CD4-positive, alpha-beta memory T cell (primary cell): ENCODE measurements at regions not wholly inside any gene's neighbourhood (a gene's known extent, or its start where the extent isn't known, plus 50 kb on each side); places are given as distances from the start of the nearest gene placed in this dataset.

Experiments
- CTCF ChIA-PET: fragments of 350-600 bp; sonication (Branson Sonifier 250); formaldehyde crosslinking; loops from one replicate; lab custom pipeline; 2021; ENCODE audit warnings: inconsistent platforms; ENCODE audit not compliant: partially characterized antibody; lab: Charles Lee
- POLR2A ChIA-PET: fragments of 350-600 bp; sonication (Branson Sonifier 250); formaldehyde crosslinking; loops from one replicate; lab custom pipeline; 2021; ENCODE audit not compliant: partially characterized antibody; lab: Charles Lee
- DNase-seq, 5 donors: peaks; one replicate each; pipeline versions ENCODE4 v3.0.0 to v3.0.0-alpha.2; 2020 to 2022; ENCODE audit warnings: mixed read lengths in 1 of 5
- H3K27ac ChIP-seq: one replicate; pipeline ENCODE4 v1.7.0; 2013; ENCODE audit warnings: low read depth, low read length
- H3K27me3 ChIP-seq: 2 replicates; pipeline ENCODE4 v1.7.0; 2013; ENCODE audit warnings: mild to moderate bottlenecking, low read length, moderate library complexity; ENCODE audit not compliant: insufficient read depth
- H3K36me3 ChIP-seq: 2 replicates; pipeline ENCODE4 v1.7.0; 2013; ENCODE audit warnings: mild to moderate bottlenecking, low read length, moderate library complexity; ENCODE audit not compliant: insufficient read depth
- H3K4me1 ChIP-seq: 2 replicates; pipeline ENCODE4 v1.7.0; 2013; ENCODE audit warnings: mild to moderate bottlenecking, low read length, moderate library complexity; ENCODE audit not compliant: insufficient read depth
- H3K4me3 ChIP-seq, 2 donors: one replicate each; pipeline ENCODE4 v1.7.0; 2013; ENCODE audit warnings: low read length in 2 of 2, mild to moderate bottlenecking in 1 of 2
- H3K9me3 ChIP-seq, 2 donors: one replicate each; pipeline ENCODE4 v1.7.0; 2013; ENCODE audit warnings: low read length in 2 of 2, control low read depth in 1 of 2; ENCODE audit not compliant: control insufficient read depth in 1 of 2
- H3K27ac Mint-ChIP-seq, 7 donors: one replicate each; pipeline ENCODE4 v1.8.0; 2020 to 2021; ENCODE audit warnings: mixed read lengths in 7 of 7, mild to moderate bottlenecking in 6 of 7, inconsistent platforms in 3 of 7, moderate library complexity in 3 of 7
- H3K27me3 Mint-ChIP-seq, 2 donors: one replicate each; pipeline ENCODE4 v1.8.0; 2020 to 2021; ENCODE audit warnings: mixed read lengths in 2 of 2
- H3K36me3 Mint-ChIP-seq, 2 donors: one replicate each; pipeline ENCODE4 v1.8.0; 2020 to 2021; ENCODE audit warnings: mixed read lengths in 2 of 2, inconsistent platforms in 1 of 2, mild to moderate bottlenecking in 1 of 2
- H3K4me1 Mint-ChIP-seq, 4 donors: one replicate each; pipeline ENCODE4 v1.8.0; 2020 to 2021; ENCODE audit warnings: mixed read lengths in 4 of 4, mild to moderate bottlenecking in 1 of 4
- H3K4me3 Mint-ChIP-seq, 8 donors: one replicate each; pipeline ENCODE4 v1.8.0; 2020 to 2021; ENCODE audit warnings: mixed read lengths in 8 of 8, mild to moderate bottlenecking in 7 of 8, moderate library complexity in 6 of 8, inconsistent platforms in 3 of 8
- H3K9me3 Mint-ChIP-seq, 8 donors: one replicate each; pipeline ENCODE4 v1.8.0; 2020 to 2021; ENCODE audit warnings: mixed read lengths in 8 of 8, mild to moderate bottlenecking in 5 of 8, inconsistent platforms in 3 of 8, moderate library complexity in 1 of 8
- intact Hi-C: fragments of 100-400 bp; cut with micrococcal nuclease; formaldehyde crosslinking; loops from one replicate; pipeline ENCODE4 v1.15.1; 2023

GRCh38 chr17:78305801-78306200 lies 54.1 kb downstream of the SOCS3 start:
- Mint-ChIP-seq H3K27me3 (no peaks in the 10 kb centered on the region), H3K4me1 (peaks cover 5 to 7% (median 5%) of the 10 kb centered on the region in 4 donors), H3K9me3 (peaks cover 0 to 6% (median 2%) of the 10 kb centered on the region in 8 donors), H3K27ac (no peak overlapping the region), H3K36me3 (no peaks in the 10 kb centered on the region), H3K4me3 (no peak overlapping the region)
- intact Hi-C loops: no loop called here
- no peak overlapping the region for H3K4me3 ChIP-seq
- no peaks in the 10 kb centered on the region for H3K9me3 ChIP-seq
- H3K27me3 ChIP-seq: no peaks in the 10 kb centered on the region
- POLR2A ChIA-PET: no interaction called here
- CTCF ChIA-PET: interaction anchor here (0.9 to 1.3 kb wide), 4 partner anchors 17 to 105 kb away, joined by 3 to 5 read pairs (median 3); partner anchors contain the start of gene SOCS3
- H3K27ac ChIP-seq: no peak overlapping the region
- peaks cover 6% of the 10 kb centered on the region for H3K4me1 ChIP-seq
- DNase-seq: no peak
- H3K36me3 ChIP-seq: no peaks in the 10 kb centered on the region

GRCh38 chr17:78304549-78305037 lies 55.3 kb downstream of the SOCS3 start:
- Histone ChIP-seq H3K27me3 (no peaks in the 10 kb centered on the region), H3K4me3 (no peak overlapping the region), H3K4me1 (peaks cover 8% of the 10 kb centered on the region), H3K9me3 (no peaks in the 10 kb centered on the region), H3K27ac (no peak overlapping the region), H3K36me3 (no peaks in the 10 kb centered on the region)
- Mint-ChIP-seq H3K9me3 (peaks cover 0 to 6% (median 2%) of the 10 kb centered on the region in 8 donors), H3K36me3 (no peaks in the 10 kb centered on the region), H3K27me3 (no peaks in the 10 kb centered on the region), H3K4me1 (peaks cover 6 to 8% (median 7%) of the 10 kb centered on the region in 4 donors), H3K27ac (no peak overlapping the region), H3K4me3 (no peak overlapping the region)
- CTCF ChIA-PET: no interaction called here
- intact Hi-C loops: no loop called here
- no peak for DNase-seq
- POLR2A ChIA-PET: no interaction called here

- no peak for DNase-seq
- intact Hi-C loops: no loop called here
- ChIA-PET POLR2A (interaction anchor here (2.7 kb wide), 1 partner anchor 12 kb away, joined by 6 read pairs; no protein-coding TSS in a partner anchor), CTCF (no interaction called here)
- no peaks in the 10 kb centered on the region for H3K36me3 Mint-ChIP-seq
- H3K27ac ChIP-seq: no peak overlapping the region
- H3K27ac Mint-ChIP-seq: no peak overlapping the region
- H3K4me3 ChIP-seq: no peak overlapping the region
- H3K36me3 ChIP-seq: no peaks in the 10 kb centered on the region
- H3K27me3 Mint-ChIP-seq: no peaks in the 10 kb centered on the region
- peaks cover 8% of the 10 kb centered on the region for H3K4me1 ChIP-seq
- H3K9me3 Mint-ChIP-seq: peaks cover 0 to 6% (median 2%) of the 10 kb centered on the region in 8 donors
- H3K27me3 ChIP-seq: no peaks in the 10 kb centered on the region
- no peaks in the 10 kb centered on the region for H3K9me3 ChIP-seq
- H3K4me1 Mint-ChIP-seq: peaks cover 6 to 8% (median 7%) of the 10 kb centered on the region in 4 donors
- H3K4me3 Mint-ChIP-seq: no peak overlapping the region
Observed at GRCh38 chr17:78302478-78302877, 57.4 kb downstream of the SOCS3 start.

GRCh38 chr17:78301821-78302213 lies 58.1 kb downstream of the SOCS3 start:
- no peaks in the 10 kb centered on the region for H3K27me3 ChIP-seq
- H3K4me1 ChIP-seq: peaks cover 8% of the 10 kb centered on the region
- H3K4me3 ChIP-seq: no peak overlapping the region
- no peak for DNase-seq
- no peaks in the 10 kb centered on the region for H3K36me3 ChIP-seq
- Mint-ChIP-seq H3K27ac (no peak overlapping the region), H3K4me1 (peaks cover 6 to 8% (median 7%) of the 10 kb centered on the region in 4 donors), H3K9me3 (peaks cover 0 to 2% (median under 1%) of the 10 kb centered on the region in 8 donors), H3K27me3 (no peaks in the 10 kb centered on the region), H3K36me3 (no peaks in the 10 kb centered on the region), H3K4me3 (no peak overlapping the region)
- CTCF ChIA-PET: interaction anchor here (0.6 to 1.0 kb wide), 2 partner anchors 110 to 119 kb away, joined by 3 read pairs; no protein-coding TSS in a partner anchor
- H3K9me3 ChIP-seq: no peaks in the 10 kb centered on the region
- H3K27ac ChIP-seq: no peak overlapping the region
- POLR2A ChIA-PET: interaction anchor here (1.2 to 2.7 kb wide), 2 partner anchors 9 to 13 kb away, joined by 4 to 6 read pairs; no protein-coding TSS in a partner anchor
- intact Hi-C loops: no loop called here

GRCh38 chr17:78300962-78301820 lies 58.7 kb downstream of the SOCS3 start:
- POLR2A ChIA-PET: interaction anchor here (0.8 to 2.7 kb wide), 3 partner anchors 9 to 57 kb away, joined by 3 to 6 read pairs (median 4); no protein-coding TSS in a partner anchor

GRCh38 chr17:78299049-78299448 lies 60.8 kb downstream of the SOCS3 start:
- Histone ChIP-seq H3K36me3 (no peaks in the 10 kb centered on the region), H3K27ac (no peak overlapping the region), H3K9me3 (no peaks in the 10 kb centered on the region), H3K27me3 (no peaks in the 10 kb centered on the region), H3K4me3 (no peak overlapping the region), H3K4me1 (peaks cover 8% of the 10 kb centered on the region)
- peaks cover 6 to 8% (median 7%) of the 10 kb centered on the region in 4 donors for H3K4me1 Mint-ChIP-seq
- H3K9me3 Mint-ChIP-seq: no peaks in the 10 kb centered on the region
- no peak overlapping the region for H3K27ac Mint-ChIP-seq
- H3K4me3 Mint-ChIP-seq: no peak overlapping the region
- no peaks in the 10 kb centered on the region for H3K27me3 Mint-ChIP-seq
- POLR2A ChIA-PET: no interaction called here
- H3K36me3 Mint-ChIP-seq: no peaks in the 10 kb centered on the region
- intact Hi-C loops: no loop called here
- no peak for DNase-seq
- CTCF ChIA-PET: interaction anchor here (2.2 kb wide), 1 partner anchor 10 kb away, joined by 9 read pairs; no protein-coding TSS in a partner anchor

More at GRCh38 chr17:78300962-78301820, 58.7 kb downstream of the SOCS3 start:
- Histone ChIP-seq H3K4me3 (no peak overlapping the region), H3K27me3 (no peaks in the 10 kb centered on the region), H3K4me1 (peaks cover 8% of the 10 kb centered on the region), H3K9me3 (no peaks in the 10 kb centered on the region), H3K36me3 (no peaks in the 10 kb centered on the region), H3K27ac (no peak overlapping the region)
- intact Hi-C loops: no loop called here
- DNase-seq: no peak
- Mint-ChIP-seq H3K4me3 (peak overlapping the region in 2 of 8 donors; percentile 33 to 35), H3K27ac (peak overlapping the region in 3 of 7 donors; percentile 31 to 84 (median 57)), H3K9me3 (no peaks in the 10 kb centered on the region), H3K4me1 (peaks cover 6 to 8% (median 7%) of the 10 kb centered on the region in 4 donors), H3K36me3 (no peaks in the 10 kb centered on the region), H3K27me3 (no peaks in the 10 kb centered on the region)
- CTCF ChIA-PET: interaction anchor here (0.6 to 1.0 kb wide), 2 partner anchors 111 to 120 kb away, joined by 3 read pairs; no protein-coding TSS in a partner anchor

- Mint-ChIP-seq H3K27ac (no peak overlapping the region), H3K9me3 (no peaks in the 10 kb centered on the region), H3K4me1 (peaks cover 0 to 3% (median 1%) of the 10 kb centered on the region in 4 donors), H3K4me3 (no peak overlapping the region), H3K36me3 (no peaks in the 10 kb centered on the region), H3K27me3 (no peaks in the 10 kb centered on the region)
- Histone ChIP-seq H3K27ac (no peak overlapping the region), H3K27me3 (no peaks in the 10 kb centered on the region), H3K36me3 (no peaks in the 10 kb centered on the region), H3K4me3 (no peak overlapping the region), H3K9me3 (no peaks in the 10 kb centered on the region), H3K4me1 (peaks cover 5% of the 10 kb centered on the region)
- ChIA-PET CTCF (interaction anchor here (1.8 kb wide), 1 partner anchor 127 kb away, joined by 4 read pairs; no protein-coding TSS in a partner anchor), POLR2A (no interaction called here)
- no peak for DNase-seq
- intact Hi-C loops: no loop called here
Observed at GRCh38 chr17:78294776-78295175, 63.3 kb downstream of the TMEM235 start.
